Neuronal stem cell (in vitro differentiated cells): ENCODE measurements at regions not wholly inside any gene's neighbourhood (a gene's known extent, or its start where the extent isn't known, plus 50 kb on each side); places are given as distances from the start of the nearest gene placed in this dataset.

Source experiments
- DNase-seq: peaks from one replicate; pipeline ENCODE4 v3.0.0-alpha.2; 2013; ENCODE audit warnings: low spot score
- H2AFZ ChIP-seq: one replicate; pipeline ENCODE4 v1.6.1; 2013; ENCODE audit warnings: mild to moderate bottlenecking, low read length, inconsistent platforms
- H2AK5ac ChIP-seq: 2 replicates; pipeline ENCODE4 v1.6.1; 2013; ENCODE audit warnings: low read depth, mild to moderate bottlenecking, inconsistent platforms, low read length, moderate library complexity, mixed read lengths
- H2BK120ac ChIP-seq: 2 replicates; pipeline ENCODE4 v1.6.1; 2013; ENCODE audit warnings: low read depth, mild to moderate bottlenecking, inconsistent platforms, low read length, moderate library complexity, mixed read lengths
- H2BK12ac ChIP-seq: one replicate; pipeline ENCODE4 v1.6.1; 2013; ENCODE audit warnings: low read length, inconsistent platforms
- H2BK15ac ChIP-seq: 2 replicates; pipeline ENCODE4 v1.6.1; 2013; ENCODE audit warnings: mild to moderate bottlenecking, low read length, inconsistent platforms, mixed read lengths
- H2BK5ac ChIP-seq: one replicate; pipeline ENCODE4 v1.6.1; 2013; ENCODE audit warnings: inconsistent platforms, mild to moderate bottlenecking, low read length, moderate library complexity
- H3K14ac ChIP-seq: one replicate; pipeline ENCODE4 v1.6.1; 2013; ENCODE audit warnings: low read length, inconsistent platforms
- H3K18ac ChIP-seq: 2 replicates; pipeline ENCODE4 v1.6.1; 2013; ENCODE audit warnings: low read length, inconsistent platforms
- H3K23ac ChIP-seq: 2 replicates; pipeline ENCODE4 v1.6.1; 2013; ENCODE audit warnings: low read depth, mild to moderate bottlenecking, mixed read lengths, low read length, inconsistent platforms; ENCODE audit not compliant: poor library complexity
- H3K27ac ChIP-seq: replicated peaks from 3 replicates; pipeline ENCODE4 v1.5.1; 2013; ENCODE audit warnings: low read length, inconsistent platforms
- H3K27me3 ChIP-seq, 3 experiments: 2 replicates each; pipeline ENCODE4 v1.6.1; 2013; ENCODE audit warnings: low read length in 3 of 3, mild to moderate bottlenecking in 2 of 3, inconsistent platforms in 1 of 3, low read depth in 1 of 3, mixed read lengths in 1 of 3, moderate library complexity in 1 of 3; ENCODE audit not compliant: control insufficient read depth in 3 of 3, insufficient read depth in 3 of 3
- H3K36me3 ChIP-seq, 2 donors: replicated peaks in 1 of 2; 2 replicates each; pipeline ENCODE4 v1.6.1; 2013; ENCODE audit warnings: low read length in 2 of 2; ENCODE audit not compliant: control insufficient read depth in 2 of 2, insufficient read depth in 2 of 2
- H3K4ac ChIP-seq: 2 replicates; pipeline ENCODE4 v1.6.1; 2013; ENCODE audit warnings: inconsistent platforms, mild to moderate bottlenecking, low read length, moderate library complexity
- H3K4me1 ChIP-seq, 2 donors: 1 replicate in 1 of 2; 2 replicates in 1 of 2; pipeline ENCODE4 v1.6.1; 2013; ENCODE audit warnings: low read length in 2 of 2, low read depth in 1 of 2; ENCODE audit not compliant: control insufficient read depth in 2 of 2, insufficient read depth in 1 of 2
- H3K4me2 ChIP-seq: one replicate; pipeline ENCODE4 v1.6.1; 2013; ENCODE audit warnings: mild to moderate bottlenecking, low read length, inconsistent platforms; ENCODE audit not compliant: insufficient read depth, poor library complexity, severe bottlenecking
- H3K4me3 ChIP-seq, 2 donors: 2 replicates each; pipeline ENCODE4 v1.5.1; 2013; ENCODE audit warnings: low read length in 2 of 2, mild to moderate bottlenecking in 2 of 2, inconsistent platforms in 1 of 2, moderate library complexity in 1 of 2
- H3K79me1 ChIP-seq: one replicate; pipeline ENCODE4 v1.6.1; 2013; ENCODE audit warnings: low read depth, mild to moderate bottlenecking, inconsistent platforms, low read length, moderate library complexity
- H3K9ac ChIP-seq: one replicate; pipeline ENCODE4 v1.6.1; 2013; ENCODE audit warnings: mild to moderate bottlenecking, low read depth, low read length, inconsistent platforms; ENCODE audit not compliant: poor library complexity
- H3K9me3 ChIP-seq, 2 donors: replicated peaks in 1 of 2; 2 replicates each; pipeline versions ENCODE3 to v1.6.1; 2013; ENCODE audit warnings: low read length in 2 of 2, mild to moderate bottlenecking in 2 of 2, inconsistent platforms in 1 of 2, low read depth in 1 of 2, mixed read lengths in 1 of 2, moderate library complexity in 1 of 2; ENCODE audit not compliant: control insufficient read depth in 2 of 2, insufficient read depth in 1 of 2
- H4K8ac ChIP-seq: one replicate; pipeline ENCODE4 v1.6.1; 2013; ENCODE audit warnings: low read depth, mild to moderate bottlenecking, inconsistent platforms, low read length, moderate library complexity
- H4K91ac ChIP-seq: one replicate; pipeline ENCODE4 v1.6.1; 2013; ENCODE audit warnings: low read length, low read depth, mild to moderate bottlenecking, inconsistent platforms; ENCODE audit not compliant: poor library complexity
- WGBS, 2 donors: extraction: QIAGEN DNeasy Blood & Tissue Kit; methylation state at CpG; one replicate each; pipeline ENCODE4 v1.1.7; 2013; ENCODE audit warnings: missing lambda C conversion rate in 2 of 2, mixed read lengths in 1 of 2; ENCODE audit not compliant: insufficient read length in 2 of 2, insufficient replicate concordance in 1 of 2; ENCODE audit errors: extremely low coverage in 2 of 2; 5-methylcytosine and 5-hydroxymethylcytosine counted together

DNA sequence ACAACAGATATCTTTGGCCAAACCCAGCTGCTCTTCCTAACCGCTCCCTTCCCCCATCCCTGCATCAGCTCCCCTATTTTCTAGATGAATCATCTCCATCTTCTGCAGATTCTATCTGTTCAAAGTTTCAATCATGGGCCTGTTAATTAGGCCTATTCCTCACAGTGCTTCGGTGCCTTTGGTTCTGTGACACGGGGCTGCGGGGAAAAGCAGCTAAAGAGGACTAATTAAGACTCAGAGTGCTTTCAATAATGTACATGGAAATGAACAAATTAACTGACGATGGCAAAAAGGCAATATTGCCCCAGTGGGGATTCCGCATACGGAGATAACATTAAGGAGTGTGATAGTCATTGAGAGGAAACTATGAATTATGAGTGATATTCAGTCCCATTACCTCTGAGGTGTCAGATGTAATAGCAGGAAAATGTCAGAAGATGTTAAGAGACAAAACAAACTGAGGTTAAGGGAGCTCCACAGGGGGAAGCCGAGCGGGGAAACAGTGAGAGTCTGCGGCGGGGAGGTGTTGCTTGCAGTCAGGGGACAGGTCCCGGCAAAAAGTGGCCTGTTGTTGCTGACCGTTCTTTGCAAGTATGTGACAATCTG lies 716.9 kb downstream of the TYW1 start:
- WGBS, 2 donors: no CpG with 5 or more reads among the region's 13 CpGs
- H3K27me3 ChIP-seq: no peaks in the 10 kb centered on the region
- H2BK12ac ChIP-seq: no peak overlapping the region
- H2BK15ac ChIP-seq: no peak overlapping the region
- H4K91ac ChIP-seq: no peak overlapping the region
- H3K79me1 ChIP-seq: no peaks in the 10 kb centered on the region
- no peak overlapping the region for H2AFZ ChIP-seq
- no peak overlapping the region for H3K18ac ChIP-seq
- H3K23ac ChIP-seq: no peak overlapping the region
- no peak overlapping the region for H4K8ac ChIP-seq
- no peak overlapping the region for H3K4me3 ChIP-seq
- DNase-seq: no peak
- peaks cover 0 to 3% of the 10 kb centered on the region in 2 donors for H3K9me3 ChIP-seq
- H3K4ac ChIP-seq: no peak overlapping the region
- H3K4me1 ChIP-seq: peaks cover 0 to 10% of the 10 kb centered on the region in 2 donors
- H3K4me2 ChIP-seq: no peak overlapping the region
- H2BK120ac ChIP-seq: no peak overlapping the region
- H3K14ac ChIP-seq: no peak overlapping the region
- no peak overlapping the region for H3K27ac ChIP-seq
- H3K36me3 ChIP-seq: no peaks in the 10 kb centered on the region
- no peak overlapping the region for H2AK5ac ChIP-seq
- H2BK5ac ChIP-seq: no peak overlapping the region
- no peak overlapping the region for H3K9ac ChIP-seq

DNA sequence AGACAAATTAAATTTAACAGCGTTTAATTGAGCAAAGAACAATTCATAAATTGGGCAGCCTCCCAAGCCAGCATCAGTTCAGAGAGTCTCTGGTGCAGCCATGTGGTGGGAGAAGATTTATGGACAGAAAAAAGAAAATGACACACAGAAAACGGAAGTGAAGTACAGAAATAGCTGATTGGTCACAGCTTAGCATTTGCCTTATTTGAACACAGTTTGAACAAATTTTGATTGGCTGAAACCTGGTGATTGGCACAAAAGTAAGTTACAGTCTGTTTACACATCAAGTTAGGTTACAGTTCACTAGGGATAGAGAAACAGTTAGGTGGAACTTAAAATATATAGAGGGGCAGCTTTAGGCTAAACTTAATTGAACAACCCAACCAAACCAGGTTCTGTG lies 720.1 kb downstream of the TYW1 start:
- H3K9me3 ChIP-seq: no peaks in the 10 kb centered on the region
- H3K4me2 ChIP-seq: no peak overlapping the region
- WGBS, 2 donors: no CpG with 5 or more reads among the region's 2 CpGs
- H2BK15ac ChIP-seq: no peak overlapping the region
- no peak overlapping the region for H2AFZ ChIP-seq
- H2BK5ac ChIP-seq: no peak overlapping the region
- H2BK12ac ChIP-seq: no peak overlapping the region
- no peak overlapping the region for H4K91ac ChIP-seq
- no peak overlapping the region for H3K18ac ChIP-seq
- peaks cover 0 to 10% of the 10 kb centered on the region in 2 donors for H3K4me1 ChIP-seq
- no peak for DNase-seq
- H4K8ac ChIP-seq: no peak overlapping the region
- no peaks in the 10 kb centered on the region for H3K36me3 ChIP-seq
- H3K4me3 ChIP-seq: no peak overlapping the region
- no peak overlapping the region for H3K4ac ChIP-seq
- H3K27ac ChIP-seq: no peak overlapping the region
- no peak overlapping the region for H3K14ac ChIP-seq
- no peak overlapping the region for H3K23ac ChIP-seq
- H3K27me3 ChIP-seq: no peaks in the 10 kb centered on the region
- H2AK5ac ChIP-seq: no peak overlapping the region
- H3K79me1 ChIP-seq: no peaks in the 10 kb centered on the region
- H3K9ac ChIP-seq: no peak overlapping the region
- H2BK120ac ChIP-seq: no peak overlapping the region

DNA sequence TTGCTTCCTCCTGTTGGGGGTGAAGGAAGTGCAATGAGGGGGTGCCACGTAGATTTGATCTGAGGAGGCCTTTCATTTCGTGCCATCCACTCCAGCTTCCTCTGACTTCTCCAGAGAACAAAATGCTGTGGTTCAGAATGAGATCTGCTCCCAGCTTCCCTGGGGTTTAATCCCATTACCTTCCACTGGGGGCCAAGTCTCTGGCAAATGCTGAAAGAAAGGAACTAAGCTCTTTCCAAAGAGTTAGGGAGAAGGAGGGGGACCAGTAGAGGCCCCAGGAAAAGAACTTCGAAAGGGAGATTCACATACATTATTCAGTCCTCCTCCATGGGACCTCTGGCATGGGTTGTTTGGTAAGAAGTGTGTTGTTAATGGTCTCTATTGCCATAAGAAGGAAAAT lies 727.0 kb downstream of the TYW1 start:
- H3K23ac ChIP-seq: no peak overlapping the region
- no peak overlapping the region for H3K9ac ChIP-seq
- no peaks in the 10 kb centered on the region for H3K36me3 ChIP-seq
- no peaks in the 10 kb centered on the region for H3K9me3 ChIP-seq
- no peak overlapping the region for H2BK15ac ChIP-seq
- DNase-seq: no peak
- H2BK5ac ChIP-seq: no peak overlapping the region
- H3K79me1 ChIP-seq: no peaks in the 10 kb centered on the region
- H3K14ac ChIP-seq: no peak overlapping the region
- no peak overlapping the region for H3K27ac ChIP-seq
- no peak overlapping the region for H4K91ac ChIP-seq
- WGBS, 2 donors: no CpG with 5 or more reads among the region's 3 CpGs
- no peak overlapping the region for H2AFZ ChIP-seq
- H3K4me2 ChIP-seq: no peak overlapping the region
- H2BK120ac ChIP-seq: no peak overlapping the region
- no peak overlapping the region for H4K8ac ChIP-seq
- no peak overlapping the region for H3K18ac ChIP-seq
- H3K4me3 ChIP-seq: no peak overlapping the region
- H3K4me1 ChIP-seq: peaks cover 0 to 9% of the 10 kb centered on the region in 2 donors
- no peak overlapping the region for H2AK5ac ChIP-seq
- no peak overlapping the region for H2BK12ac ChIP-seq
- no peaks in the 10 kb centered on the region for H3K27me3 ChIP-seq
- no peak overlapping the region for H3K4ac ChIP-seq

DNA sequence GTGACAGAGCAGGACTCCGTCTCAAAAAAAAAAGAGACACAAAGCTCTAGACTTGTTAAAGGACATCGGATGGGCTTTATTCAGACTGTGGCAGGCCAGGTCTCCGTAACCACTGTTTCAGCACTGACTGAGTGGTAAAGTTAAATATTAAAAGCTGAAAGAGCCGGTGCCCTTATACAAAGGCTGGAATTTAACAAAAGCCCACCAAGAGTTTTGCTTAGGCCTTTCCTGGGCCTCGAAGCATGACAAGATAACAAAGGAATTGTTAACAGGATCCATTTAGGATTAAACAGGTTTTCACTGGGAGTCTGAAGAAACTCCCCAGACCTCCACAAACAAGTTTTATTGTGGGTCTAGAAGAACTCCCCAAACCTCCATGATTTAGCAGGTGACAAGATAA lies 727.8 kb downstream of the TYW1 start:
- H3K4me2 ChIP-seq: no peak overlapping the region
- H3K27ac ChIP-seq: no peak overlapping the region

More for the DNA sequence above, 727.8 kb downstream of the TYW1 start:
- H3K36me3 ChIP-seq: no peaks in the 10 kb centered on the region
- no peak overlapping the region for H2BK12ac ChIP-seq
- H3K79me1 ChIP-seq: no peaks in the 10 kb centered on the region
- no peak overlapping the region for H2BK15ac ChIP-seq
- H3K9ac ChIP-seq: no peak overlapping the region
- no peak overlapping the region for H3K4ac ChIP-seq
- no peak overlapping the region for H2AK5ac ChIP-seq
- H2BK120ac ChIP-seq: no peak overlapping the region
- no peak overlapping the region for H2AFZ ChIP-seq
- no peak overlapping the region for H3K23ac ChIP-seq
- DNase-seq: no peak
- H3K4me1 ChIP-seq: peaks cover 0 to 9% of the 10 kb centered on the region in 2 donors
- H3K27me3 ChIP-seq: no peaks in the 10 kb centered on the region
- no peak overlapping the region for H4K91ac ChIP-seq
- H3K18ac ChIP-seq: no peak overlapping the region
- no peak overlapping the region for H3K4me3 ChIP-seq
- no peak overlapping the region for H4K8ac ChIP-seq
- H2BK5ac ChIP-seq: no peak overlapping the region
- WGBS, 2 donors: no CpG with 5 or more reads among the region's 5 CpGs
- no peaks in the 10 kb centered on the region for H3K9me3 ChIP-seq
- no peak overlapping the region for H3K14ac ChIP-seq
